ENCODE measurements at regions not wholly inside any gene's neighbourhood (a gene's known extent, or its start where the extent isn't known, plus 50 kb on each side); places are given as distances from the start of the nearest gene placed in this dataset.
"Not testable (repeated sequence)": the region's sequence is repeated elsewhere in the genome, so short reads cannot be mapped to it uniquely, and the experiment has no call there.

DNA sequence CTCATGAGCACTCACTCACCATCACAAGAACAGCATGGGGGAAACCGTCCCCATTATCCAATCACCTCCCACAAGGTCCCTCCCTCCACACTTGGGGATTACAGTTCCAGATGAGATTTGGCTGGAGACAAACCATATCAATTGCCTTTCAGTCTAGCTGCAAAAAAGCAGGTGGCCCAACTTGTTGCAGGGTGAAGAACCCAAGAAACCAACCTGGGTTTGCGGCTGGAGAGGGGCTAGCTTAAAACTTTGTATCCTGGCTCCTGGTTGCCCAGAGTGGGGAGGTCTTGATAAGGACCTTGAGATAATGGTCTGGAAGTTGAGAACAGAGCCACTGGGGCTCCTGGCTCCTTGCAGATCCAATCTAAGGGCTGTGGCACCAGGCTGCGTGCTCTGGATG, 122.8 kb upstream of the PCBD1 start:
- DNase-seq (ENCODE audit: low spot score) (no peak), ATAC-seq (ENCODE audit: insufficient number of reproducible peaks, low FRiP score, low read depth) (no peak)
- Histone ChIP-seq H3K4me3 (no peak overlapping the region), H3K9me3 (no peaks in the 10 kb centered on the region), H3K27me3 (replicated peaks; ENCODE audit: insufficient read depth) (no peaks in the 10 kb centered on the region), H3K36me3 (no peaks in the 10 kb centered on the region), H3K27ac (no peak overlapping the region), H3K4me1 (ENCODE audit: control insufficient read depth in 1 of 2, low read depth in 2 of 2) (no peaks in the 10 kb centered on the region)
- TF ChIP-seq, protein P1, sequence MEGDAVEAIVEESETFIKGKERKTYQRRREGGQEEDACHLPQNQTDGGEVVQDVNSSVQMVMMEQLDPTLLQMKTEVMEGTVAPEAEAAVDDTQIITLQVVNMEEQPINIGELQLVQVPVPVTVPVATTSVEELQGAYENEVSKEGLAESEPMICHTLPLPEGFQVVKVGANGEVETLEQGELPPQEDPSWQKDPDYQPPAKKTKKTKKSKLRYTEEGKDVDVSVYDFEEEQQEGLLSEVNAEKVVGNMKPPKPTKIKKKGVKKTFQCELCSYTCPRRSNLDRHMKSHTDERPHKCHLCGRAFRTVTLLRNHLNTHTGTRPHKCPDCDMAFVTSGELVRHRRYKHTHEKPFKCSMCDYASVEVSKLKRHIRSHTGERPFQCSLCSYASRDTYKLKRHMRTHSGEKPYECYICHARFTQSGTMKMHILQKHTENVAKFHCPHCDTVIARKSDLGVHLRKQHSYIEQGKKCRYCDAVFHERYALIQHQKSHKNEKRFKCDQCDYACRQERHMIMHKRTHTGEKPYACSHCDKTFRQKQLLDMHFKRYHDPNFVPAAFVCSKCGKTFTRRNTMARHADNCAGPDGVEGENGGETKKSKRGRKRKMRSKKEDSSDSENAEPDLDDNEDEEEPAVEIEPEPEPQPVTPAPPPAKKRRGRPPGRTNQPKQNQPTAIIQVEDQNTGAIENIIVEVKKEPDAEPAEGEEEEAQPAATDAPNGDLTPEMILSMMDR (IDR thresholded peaks at IDR 0.05) = no peak

DNA sequence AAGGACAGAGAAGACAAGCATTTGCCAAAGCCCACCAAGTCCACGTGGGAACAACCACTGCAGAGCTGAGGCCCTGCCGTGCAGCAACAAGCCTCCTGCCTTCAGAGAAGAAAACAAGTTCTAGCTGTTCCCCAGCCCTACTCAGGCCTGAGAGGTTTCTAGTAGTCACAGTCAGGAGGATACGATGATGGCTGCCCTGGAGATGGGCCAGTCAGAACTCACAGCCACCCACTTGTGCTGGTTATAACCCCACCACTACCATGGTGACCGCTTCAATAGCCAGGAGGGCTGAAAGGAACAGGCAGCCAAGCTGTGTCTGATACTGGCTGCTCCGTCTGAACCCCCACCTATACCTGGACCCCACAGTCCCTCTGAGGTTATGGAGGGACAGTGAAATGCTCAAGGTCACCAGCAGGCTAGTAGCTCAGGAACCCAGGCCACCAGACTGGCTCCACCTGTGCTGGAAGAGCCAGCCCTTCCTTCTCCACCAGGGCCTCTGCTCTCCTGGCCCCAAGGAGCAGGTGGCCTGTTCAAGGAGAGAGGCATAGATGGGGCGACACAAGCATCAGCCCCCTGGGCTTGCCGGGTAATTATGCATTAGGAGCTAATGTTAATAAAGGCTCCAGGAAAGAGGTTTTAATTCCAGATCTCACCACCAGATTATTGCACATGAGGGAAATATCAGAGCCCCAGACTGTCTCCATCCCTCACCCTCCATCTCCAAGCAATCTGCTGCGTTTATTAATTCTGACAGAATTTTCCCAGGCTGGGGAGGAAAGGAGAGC, 125.8 kb upstream of the PCBD1 start:
- Histone ChIP-seq H3K36me3 (no peaks in the 10 kb centered on the region), H3K4me3 (no peak overlapping the region), H3K27me3 (replicated peaks; ENCODE audit: insufficient read depth) (no peaks in the 10 kb centered on the region), H3K4me1 (ENCODE audit: control insufficient read depth in 1 of 2, low read depth in 2 of 2) (no peaks in the 10 kb centered on the region), H3K9me3 (no peaks in the 10 kb centered on the region), H3K27ac (no peak overlapping the region)
- TF ChIP-seq, protein P1 (IDR thresholded peaks at IDR 0.05) = no peak
- DNase-seq (ENCODE audit: low spot score) (no peak), ATAC-seq (ENCODE audit: insufficient number of reproducible peaks, low FRiP score, low read depth) (no peak)

DNA sequence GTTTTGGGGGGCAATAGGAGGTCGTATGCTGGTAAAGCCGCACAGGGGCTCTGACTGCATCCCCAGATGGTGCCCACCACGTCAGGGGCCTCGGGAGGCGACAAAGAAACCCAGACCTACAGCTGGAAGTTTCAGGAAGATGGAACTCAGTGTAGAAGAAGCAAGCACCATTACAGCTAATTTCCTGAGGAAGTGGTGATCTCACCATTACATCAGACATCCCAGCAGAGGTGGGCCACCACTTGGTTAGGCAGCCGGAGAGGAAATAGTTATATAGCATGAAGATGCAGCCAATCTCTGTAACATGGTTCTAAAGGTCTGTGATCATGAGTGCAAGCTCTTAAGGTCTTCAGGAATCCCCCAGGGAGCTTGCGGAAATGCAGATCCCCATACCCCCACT, 127.3 kb upstream of the PCBD1 start:
- no peaks in the 10 kb centered on the region for H3K36me3 ChIP-seq
- H3K4me1 ChIP-seq (ENCODE audit: control insufficient read depth in 1 of 2, low read depth in 2 of 2) = no peaks in the 10 kb centered on the region
- no peak for ATAC-seq (ENCODE audit: insufficient number of reproducible peaks, low FRiP score, low read depth)
- H3K9me3 ChIP-seq = no peaks in the 10 kb centered on the region
- no peak for DNase-seq (ENCODE audit: low spot score)
- TF ChIP-seq, protein P1 (IDR thresholded peaks at IDR 0.05) = no peak
- no peak overlapping the region for H3K27ac ChIP-seq
- H3K4me3 ChIP-seq = no peak overlapping the region
- no peaks in the 10 kb centered on the region for H3K27me3 ChIP-seq (replicated peaks; ENCODE audit: insufficient read depth)

DNA sequence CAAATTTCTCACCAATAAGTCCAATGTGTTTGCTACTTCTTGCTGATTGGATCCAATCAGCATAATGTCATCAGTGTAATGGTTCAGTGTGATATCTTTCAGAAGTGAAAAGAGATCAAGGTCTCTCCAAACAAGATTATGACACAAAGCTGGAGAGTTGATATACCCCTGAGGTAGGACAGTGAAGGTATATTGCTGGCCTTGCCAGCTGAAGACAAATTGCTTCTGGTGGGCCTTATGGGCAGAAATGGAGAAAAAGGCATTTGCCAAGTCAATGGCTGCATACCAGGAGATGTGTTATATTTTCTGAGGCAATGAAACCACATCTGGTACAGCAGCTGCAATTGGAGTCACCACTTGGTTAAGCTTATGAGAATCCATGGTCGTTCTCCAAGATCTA, 131.7 kb upstream of the PCBD1 start:
- H3K4me1 ChIP-seq (ENCODE audit: control insufficient read depth in 1 of 2, low read depth in 2 of 2); H3K4me3 ChIP-seq; H3K9me3 ChIP-seq; DNase-seq (ENCODE audit: low spot score); ATAC-seq (ENCODE audit: insufficient number of reproducible peaks, low FRiP score, low read depth); H3K27me3 ChIP-seq (replicated peaks; ENCODE audit: insufficient read depth); H3K27ac ChIP-seq; H3K36me3 ChIP-seq: not testable (repeated sequence)

DNA sequence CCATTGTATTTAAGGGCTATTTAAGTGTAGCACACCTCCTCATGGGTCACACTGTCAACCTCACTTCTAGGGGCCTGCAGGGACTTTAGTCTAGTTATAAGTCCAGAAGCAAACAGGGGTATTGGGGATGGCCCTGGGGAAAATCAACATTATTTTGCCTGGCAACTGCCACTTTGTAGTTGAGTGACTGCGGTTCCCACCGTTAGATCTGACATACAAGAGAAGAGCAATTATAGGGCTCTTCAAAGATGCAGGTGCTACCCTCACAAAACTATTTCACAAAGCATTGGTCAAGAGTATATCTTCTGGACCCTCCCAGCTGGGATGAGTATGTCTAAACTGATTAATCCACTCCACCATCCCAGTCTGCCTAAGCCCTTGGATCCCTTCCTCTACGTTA, 133.0 kb upstream of the PCBD1 start:
- no peak for DNase-seq (ENCODE audit: low spot score)
- TF ChIP-seq, protein P1 (IDR thresholded peaks at IDR 0.05) = no peak
- no peaks in the 10 kb centered on the region for H3K27me3 ChIP-seq (replicated peaks; ENCODE audit: insufficient read depth)

More for the DNA sequence above, 133.0 kb upstream of the PCBD1 start:
- no peak overlapping the region for H3K4me3 ChIP-seq
- no peaks in the 10 kb centered on the region for H3K36me3 ChIP-seq
- no peak overlapping the region for H3K27ac ChIP-seq
- ATAC-seq (ENCODE audit: insufficient number of reproducible peaks, low FRiP score, low read depth) = no peak
- no peaks in the 10 kb centered on the region for H3K4me1 ChIP-seq (ENCODE audit: control insufficient read depth in 1 of 2, low read depth in 2 of 2)
- H3K9me3 ChIP-seq = no peaks in the 10 kb centered on the region

Data from thoracic aorta (tissue), 2 donors.